SK-N-SH treated with all-trans-retinoic acid at 6 μM for 48 hours (cell line): ENCODE measurements at regions not wholly inside any gene's neighbourhood (a gene's known extent, or its start where the extent isn't known, plus 50 kb on each side); places are given as distances from the start of the nearest gene placed in this dataset.

Source experiments
- ATAC-seq: fragments of 200-7000 bp; cut with Tn5 transposase; 3 replicates; pipeline ENCODE4 v1.9.1; 2020; ENCODE audit warnings: mild to moderate bottlenecking, moderate library complexity
- ARNTL ChIP-seq: fragments of 450-650 bp; formaldehyde crosslinking; IDR thresholded peaks from 2 replicates; pipeline ENCODE4 v1.5.0; 2020; ENCODE audit warnings: low read depth, mild to moderate bottlenecking, moderate library complexity, borderline replicate concordance
- BACH2 ChIP-seq: fragments of 250-450 bp; sonication (Bioruptor Pico); IDR thresholded peaks from 2 replicates; pipeline ENCODE4 v1.9.0; 2021; ENCODE audit warnings: mild to moderate bottlenecking, borderline replicate concordance
- CSDC2 ChIP-seq: fragments of 250-450 bp; sonication (Bioruptor Pico); IDR thresholded peaks from 2 replicates; pipeline ENCODE4 v1.5.0; 2020; ENCODE audit warnings: mild to moderate bottlenecking, moderate library complexity
- ESRRG ChIP-seq: fragments of 250-450 bp; sonication (Bioruptor Pico); IDR thresholded peaks from 2 replicates; pipeline ENCODE4 v1.6.1; 2021; ENCODE audit warnings: mild to moderate bottlenecking
- GLIS3 ChIP-seq: fragments of 250-450 bp; sonication (Bioruptor Pico); IDR thresholded peaks from 2 replicates; pipeline ENCODE4 v1.5.0; 2020; ENCODE audit warnings: mild to moderate bottlenecking, moderate library complexity
- OSR1 ChIP-seq: fragments of 250-450 bp; sonication (Bioruptor Pico); IDR thresholded peaks from 2 replicates; pipeline ENCODE4 v1.8.0; 2022; ENCODE audit warnings: moderate library complexity, mild to moderate bottlenecking, inconsistent platforms
- PPARA ChIP-seq: fragments of 250-450 bp; sonication (Bioruptor Pico); IDR thresholded peaks from 2 replicates; pipeline ENCODE4 v1.5.0; 2020; ENCODE audit warnings: mild to moderate bottlenecking, borderline replicate concordance
- RARB ChIP-seq: fragments of 250-450 bp; sonication (Bioruptor Pico); IDR thresholded peaks from 2 replicates; pipeline ENCODE4 v1.8.0; 2021; ENCODE audit warnings: mild to moderate bottlenecking, moderate library complexity
- SNAI2 ChIP-seq: fragments of 250-450 bp; sonication (Bioruptor Pico); IDR thresholded peaks from 2 replicates; pipeline ENCODE4 v1.5.0; 2020; ENCODE audit warnings: mild to moderate bottlenecking, moderate library complexity
- TOX ChIP-seq: fragments of 250-450 bp; sonication (Bioruptor Pico); IDR thresholded peaks from 2 replicates; pipeline ENCODE4 v1.8.0; 2021; ENCODE audit warnings: mild to moderate bottlenecking, moderate library complexity, borderline replicate concordance
- ZFP3 ChIP-seq: fragments of 250-450 bp; sonication (Bioruptor Pico); IDR thresholded peaks from 2 replicates; pipeline ENCODE4 v1.5.0; 2020; ENCODE audit warnings: mild to moderate bottlenecking, moderate library complexity
- ZFP30 ChIP-seq: fragments of 450-650 bp; formaldehyde crosslinking; IDR thresholded peaks from 2 replicates; pipeline ENCODE4 v1.5.0; 2022; ENCODE audit warnings: mild to moderate bottlenecking, moderate library complexity
- ZNF565 ChIP-seq: fragments of 450-650 bp; formaldehyde crosslinking; conservative IDR thresholded peaks from 2 replicates; pipeline ENCODE4 v1.5.0; 2020; ENCODE audit warnings: low read depth, mild to moderate bottlenecking, moderate library complexity
- ZNF70 ChIP-seq: fragments of 450-650 bp; formaldehyde crosslinking; IDR thresholded peaks from 2 replicates; pipeline ENCODE4 v1.5.0; 2020; ENCODE audit warnings: mild to moderate bottlenecking, moderate library complexity
- ZNF8 ChIP-seq: fragments of 450-650 bp; formaldehyde crosslinking; IDR thresholded peaks from 2 replicates; pipeline ENCODE4 v1.5.0; 2020; ENCODE audit warnings: mild to moderate bottlenecking, moderate library complexity
- TF ChIP-seq, protein P1 (sequence below): fragments of 250-450 bp; sonication (Bioruptor Pico); IDR thresholded peaks from 2 replicates; pipeline ENCODE4 v1.8.0; 2021; ENCODE audit warnings: low read depth, mild to moderate bottlenecking, moderate library complexity, borderline replicate concordance
- TF ChIP-seq, protein P2 (sequence below): fragments of 250-450 bp; sonication (Bioruptor Pico); IDR thresholded peaks from 2 replicates; pipeline ENCODE4 v1.8.0; 2020; ENCODE audit warnings: mild to moderate bottlenecking, moderate library complexity, borderline replicate concordance
- TF ChIP-seq, protein P3 (sequence below): fragments of 250-450 bp; sonication (Bioruptor Pico); IDR thresholded peaks from 2 replicates; pipeline ENCODE4 v1.5.1; 2020; ENCODE audit warnings: low read depth, mild to moderate bottlenecking, moderate library complexity

DNA sequence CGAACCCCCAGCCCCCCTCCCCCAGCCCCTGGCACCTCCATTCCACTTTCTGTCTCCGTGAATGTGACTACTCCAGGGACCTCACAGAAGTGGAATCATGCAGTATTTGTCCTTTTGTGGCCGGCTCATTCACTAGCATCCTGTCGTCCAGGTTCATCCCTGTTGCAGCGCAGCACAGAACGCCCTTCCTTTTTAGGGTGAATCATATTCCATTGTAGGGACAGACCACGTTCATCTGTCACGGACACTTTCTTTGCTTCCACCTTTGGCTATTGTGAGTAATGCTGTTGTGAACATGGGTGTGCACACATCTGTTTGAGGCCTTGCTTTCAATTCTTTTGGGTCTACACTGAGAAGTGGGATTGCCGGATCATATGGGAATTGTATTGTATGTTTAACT, 148.9 kb upstream of the IQSEC1 start (continued):
- no peak for TF ChIP-seq SNAI2 (CRISPR knock-in tag)

DNA sequence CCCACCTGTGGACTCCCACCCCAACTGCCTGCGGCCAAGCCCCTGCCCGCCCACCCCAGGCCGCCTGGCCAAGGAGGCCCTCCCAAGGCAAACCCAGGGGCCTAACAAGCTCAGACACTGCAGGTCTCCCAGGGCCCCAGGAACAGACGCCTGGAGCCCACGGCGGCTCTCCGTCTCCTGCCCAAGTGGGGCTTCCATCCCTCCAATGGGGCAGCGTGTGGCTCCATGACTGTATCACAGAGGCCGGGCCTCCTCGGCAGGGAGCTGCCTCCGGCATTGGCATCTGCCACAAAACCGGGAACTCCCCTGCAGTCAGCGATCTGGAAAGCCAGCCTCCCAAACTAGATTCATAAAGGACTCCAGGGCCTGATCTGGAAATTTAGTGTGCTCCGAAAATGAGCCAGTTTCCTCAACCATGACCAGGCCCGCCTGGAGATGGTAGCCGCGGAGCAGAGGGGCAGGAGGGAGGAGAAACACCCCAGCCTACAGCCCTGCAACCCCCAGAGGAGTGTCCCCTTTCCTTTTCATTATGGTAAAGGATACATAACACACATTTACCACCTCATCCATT, 148.3 kb upstream of the IQSEC1 start:
- TF ChIP-seq ZNF565 (CRISPR knock-in tag): no peak
- TF ChIP-seq ZNF8 (CRISPR knock-in tag): no peak
- no peak for TF ChIP-seq ZNF70 (CRISPR knock-in tag)
- no peak for TF ChIP-seq OSR1 (CRISPR knock-in tag)
- TF ChIP-seq ARNTL: no peak
- TF ChIP-seq, protein P1, sequence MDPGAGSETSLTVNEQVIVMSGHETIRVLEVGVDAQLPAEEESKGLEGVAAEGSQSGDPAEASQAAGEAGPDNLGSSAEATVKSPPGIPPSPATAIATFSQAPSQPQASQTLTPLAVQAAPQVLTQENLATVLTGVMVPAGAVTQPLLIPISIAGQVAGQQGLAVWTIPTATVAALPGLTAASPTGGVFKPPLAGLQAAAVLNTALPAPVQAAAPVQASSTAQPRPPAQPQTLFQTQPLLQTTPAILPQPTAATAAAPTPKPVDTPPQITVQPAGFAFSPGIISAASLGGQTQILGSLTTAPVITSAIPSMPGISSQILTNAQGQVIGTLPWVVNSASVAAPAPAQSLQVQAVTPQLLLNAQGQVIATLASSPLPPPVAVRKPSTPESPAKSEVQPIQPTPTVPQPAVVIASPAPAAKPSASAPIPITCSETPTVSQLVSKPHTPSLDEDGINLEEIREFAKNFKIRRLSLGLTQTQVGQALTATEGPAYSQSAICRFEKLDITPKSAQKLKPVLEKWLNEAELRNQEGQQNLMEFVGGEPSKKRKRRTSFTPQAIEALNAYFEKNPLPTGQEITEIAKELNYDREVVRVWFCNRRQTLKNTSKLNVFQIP: no peak
- no peak for TF ChIP-seq CSDC2 (CRISPR knock-in tag)
- TF ChIP-seq PPARA (CRISPR knock-in tag): no peak
- TF ChIP-seq BACH2 (CRISPR knock-in tag): no peak
- no peak for TF ChIP-seq GLIS3
- TF ChIP-seq TOX (CRISPR knock-in tag): no peak
- no peak for TF ChIP-seq ZFP30 (CRISPR knock-in tag)
- no peak for TF ChIP-seq ESRRG (CRISPR knock-in tag)
- no peak for ATAC-seq

DNA sequence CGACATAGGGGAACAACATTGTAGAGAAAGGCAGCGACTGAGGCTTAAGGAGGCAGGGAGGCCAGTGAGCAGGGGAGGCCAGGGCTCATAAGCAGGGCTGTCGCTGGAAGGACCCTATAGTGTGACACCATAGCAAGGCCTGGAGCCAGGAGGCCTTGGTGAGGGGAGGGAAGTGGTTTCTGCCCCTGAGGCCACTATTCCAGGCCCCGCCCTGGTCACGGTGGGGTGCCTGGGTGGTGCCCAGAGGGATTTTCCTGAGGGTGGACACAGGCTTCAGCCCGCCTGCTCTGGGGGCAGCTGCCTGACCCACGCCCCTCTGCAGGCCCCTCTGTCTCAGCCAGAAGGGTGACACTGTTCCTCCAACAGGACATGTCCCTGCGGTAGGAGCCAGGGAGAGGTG, 147.8 kb upstream of the IQSEC1 start:
- no peak for TF ChIP-seq ZNF8 (CRISPR knock-in tag)
- TF ChIP-seq, protein P2, sequence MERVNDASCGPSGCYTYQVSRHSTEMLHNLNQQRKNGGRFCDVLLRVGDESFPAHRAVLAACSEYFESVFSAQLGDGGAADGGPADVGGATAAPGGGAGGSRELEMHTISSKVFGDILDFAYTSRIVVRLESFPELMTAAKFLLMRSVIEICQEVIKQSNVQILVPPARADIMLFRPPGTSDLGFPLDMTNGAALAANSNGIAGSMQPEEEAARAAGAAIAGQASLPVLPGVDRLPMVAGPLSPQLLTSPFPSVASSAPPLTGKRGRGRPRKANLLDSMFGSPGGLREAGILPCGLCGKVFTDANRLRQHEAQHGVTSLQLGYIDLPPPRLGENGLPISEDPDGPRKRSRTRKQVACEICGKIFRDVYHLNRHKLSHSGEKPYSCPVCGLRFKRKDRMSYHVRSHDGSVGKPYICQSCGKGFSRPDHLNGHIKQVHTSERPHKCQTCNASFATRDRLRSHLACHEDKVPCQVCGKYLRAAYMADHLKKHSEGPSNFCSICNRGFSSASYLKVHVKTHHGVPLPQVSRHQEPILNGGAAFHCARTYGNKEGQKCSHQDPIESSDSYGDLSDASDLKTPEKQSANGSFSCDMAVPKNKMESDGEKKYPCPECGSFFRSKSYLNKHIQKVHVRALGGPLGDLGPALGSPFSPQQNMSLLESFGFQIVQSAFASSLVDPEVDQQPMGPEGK (CRISPR knock-in tag): no peak
- no peak for TF ChIP-seq ESRRG (CRISPR knock-in tag)
- no peak for TF ChIP-seq BACH2 (CRISPR knock-in tag)
- TF ChIP-seq, protein P3, sequence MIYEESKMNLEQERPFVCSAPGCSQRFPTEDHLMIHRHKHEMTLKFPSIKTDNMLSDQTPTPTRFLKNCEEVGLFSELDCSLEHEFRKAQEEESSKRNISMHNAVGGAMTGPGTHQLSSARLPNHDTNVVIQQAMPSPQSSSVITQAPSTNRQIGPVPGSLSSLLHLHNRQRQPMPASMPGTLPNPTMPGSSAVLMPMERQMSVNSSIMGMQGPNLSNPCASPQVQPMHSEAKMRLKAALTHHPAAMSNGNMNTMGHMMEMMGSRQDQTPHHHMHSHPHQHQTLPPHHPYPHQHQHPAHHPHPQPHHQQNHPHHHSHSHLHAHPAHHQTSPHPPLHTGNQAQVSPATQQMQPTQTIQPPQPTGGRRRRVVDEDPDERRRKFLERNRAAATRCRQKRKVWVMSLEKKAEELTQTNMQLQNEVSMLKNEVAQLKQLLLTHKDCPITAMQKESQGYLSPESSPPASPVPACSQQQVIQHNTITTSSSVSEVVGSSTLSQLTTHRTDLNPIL (CRISPR knock-in tag): no peak
- TF ChIP-seq, protein P1: no peak
- TF ChIP-seq, all 23 proteins: peak for 0
- no peak for ATAC-seq

DNA sequence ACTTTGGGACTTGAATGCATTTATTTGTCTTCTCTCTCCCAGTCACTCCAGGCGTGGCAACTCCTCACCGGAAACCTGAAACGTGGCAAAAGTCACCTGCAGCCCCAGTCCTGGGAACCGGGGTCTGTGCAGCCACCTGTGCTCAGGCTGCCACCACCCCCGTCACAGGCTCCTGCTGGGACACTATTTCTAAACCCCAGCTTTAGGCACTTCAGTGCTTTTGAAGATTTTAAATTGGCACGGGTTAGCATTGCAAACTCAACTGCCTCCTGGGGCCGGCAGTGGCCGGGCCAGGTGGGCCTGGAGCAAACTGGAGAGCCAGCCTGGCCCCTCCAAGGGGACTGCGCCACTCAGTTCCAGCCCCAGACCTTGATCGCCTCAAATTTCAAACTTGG, 146.7 kb upstream of the IQSEC1 start:
- no peak for ATAC-seq
- TF ChIP-seq, protein P2 (CRISPR knock-in tag): no peak
- TF ChIP-seq, protein P1: no peak
- TF ChIP-seq ZFP3 (no peak), ARNTL (no peak), RARB (CRISPR knock-in tag) (no peak)
- TF ChIP-seq, protein P3 (CRISPR knock-in tag): no peak
